C4-2B (cell line): ENCODE measurements at regions not wholly inside any gene's neighbourhood (a gene's known extent, or its start where the extent isn't known, plus 50 kb on each side); places are given as distances from the start of the nearest gene placed in this dataset.
"Not testable (repeated sequence)": the region's sequence is repeated elsewhere in the genome, so short reads cannot be mapped to it uniquely, and the experiment has no call there.

Experiments
- H3K27ac ChIP-seq: fragments of 450-650 bp; 2 replicates; pipeline ENCODE4 v1.5.1; 2017
- ZFX ChIP-seq: fragments of 450-650 bp; IDR thresholded peaks from 2 replicates; pipeline ENCODE4 v1.6.1; 2017
- TF ChIP-seq, protein P1 (sequence below): fragments of 450-650 bp; conservative IDR thresholded peaks from 2 replicates; pipeline ENCODE4 v1.5.1; 2017; ENCODE audit warnings: mild to moderate bottlenecking

DNA sequence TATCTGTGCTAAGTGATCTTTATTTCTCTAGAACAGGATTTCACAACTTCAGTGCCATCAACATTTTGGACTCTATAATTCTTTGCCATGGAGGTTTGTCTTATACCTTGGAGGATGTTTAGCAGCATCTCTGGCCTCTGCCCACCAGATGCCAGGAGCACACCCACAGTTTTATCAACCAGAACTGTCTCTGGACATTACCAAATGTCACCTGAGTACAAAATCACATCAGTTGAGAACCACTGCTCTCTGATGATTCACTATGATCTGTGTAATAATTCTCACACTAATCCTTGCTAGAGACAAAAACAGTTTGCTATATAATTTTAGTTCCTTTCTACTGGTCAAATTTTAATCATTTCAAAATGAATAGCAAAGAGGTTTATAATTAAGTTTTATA lies 102.8 kb upstream of the AMZ2 start:
- H3K27ac ChIP-seq = no peak overlapping the region
- no peak for TF ChIP-seq ZFX
- TF ChIP-seq, protein P1, sequence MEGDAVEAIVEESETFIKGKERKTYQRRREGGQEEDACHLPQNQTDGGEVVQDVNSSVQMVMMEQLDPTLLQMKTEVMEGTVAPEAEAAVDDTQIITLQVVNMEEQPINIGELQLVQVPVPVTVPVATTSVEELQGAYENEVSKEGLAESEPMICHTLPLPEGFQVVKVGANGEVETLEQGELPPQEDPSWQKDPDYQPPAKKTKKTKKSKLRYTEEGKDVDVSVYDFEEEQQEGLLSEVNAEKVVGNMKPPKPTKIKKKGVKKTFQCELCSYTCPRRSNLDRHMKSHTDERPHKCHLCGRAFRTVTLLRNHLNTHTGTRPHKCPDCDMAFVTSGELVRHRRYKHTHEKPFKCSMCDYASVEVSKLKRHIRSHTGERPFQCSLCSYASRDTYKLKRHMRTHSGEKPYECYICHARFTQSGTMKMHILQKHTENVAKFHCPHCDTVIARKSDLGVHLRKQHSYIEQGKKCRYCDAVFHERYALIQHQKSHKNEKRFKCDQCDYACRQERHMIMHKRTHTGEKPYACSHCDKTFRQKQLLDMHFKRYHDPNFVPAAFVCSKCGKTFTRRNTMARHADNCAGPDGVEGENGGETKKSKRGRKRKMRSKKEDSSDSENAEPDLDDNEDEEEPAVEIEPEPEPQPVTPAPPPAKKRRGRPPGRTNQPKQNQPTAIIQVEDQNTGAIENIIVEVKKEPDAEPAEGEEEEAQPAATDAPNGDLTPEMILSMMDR = no peak

DNA sequence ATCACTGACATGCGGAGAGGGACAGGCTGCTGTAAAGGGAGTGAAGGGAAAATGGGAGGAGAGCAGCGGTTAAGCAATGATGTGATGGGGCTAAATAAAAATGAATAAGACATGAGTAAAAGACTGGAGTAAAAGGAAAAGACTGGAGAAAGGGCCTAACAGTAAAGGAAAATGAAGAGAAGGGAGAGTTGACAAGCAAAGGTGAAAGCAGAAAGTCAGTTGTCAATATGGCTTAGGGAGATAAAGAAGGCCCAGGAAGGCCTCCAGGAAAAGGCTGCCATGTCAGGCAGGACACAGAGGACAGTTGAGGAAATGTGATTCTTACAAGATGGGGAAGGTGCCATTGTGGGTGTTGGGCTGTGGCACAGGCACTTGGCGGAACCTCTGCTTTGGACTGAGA lies 98.9 kb upstream of the AMZ2 start:
- H3K27ac ChIP-seq = no peak overlapping the region
- TF ChIP-seq, protein P1 = no peak
- no peak for TF ChIP-seq ZFX

DNA sequence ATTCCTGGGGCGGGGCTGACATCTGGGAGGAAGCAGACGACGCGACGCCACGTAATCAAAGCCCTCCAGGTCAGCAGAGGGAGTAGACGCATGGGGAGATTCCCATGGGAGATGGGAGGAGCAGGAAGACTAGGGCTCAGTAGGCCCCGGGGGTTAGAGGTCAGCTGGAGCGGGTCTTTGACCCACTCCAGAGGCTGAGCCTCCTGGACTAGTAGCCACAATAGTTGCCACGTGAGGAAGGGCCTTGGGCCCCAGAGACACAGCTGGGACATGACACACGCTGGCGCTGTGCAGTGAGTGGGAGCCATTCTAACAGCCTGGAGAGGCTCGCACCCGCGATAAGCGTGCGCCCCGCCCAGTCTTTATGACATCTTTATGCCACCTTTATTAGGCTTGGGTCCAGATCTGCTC lies 95.7 kb upstream of the AMZ2 start:
- no peak overlapping the region for H3K27ac ChIP-seq
- TF ChIP-seq, protein P1 = no peak
- TF ChIP-seq ZFX = no peak

DNA sequence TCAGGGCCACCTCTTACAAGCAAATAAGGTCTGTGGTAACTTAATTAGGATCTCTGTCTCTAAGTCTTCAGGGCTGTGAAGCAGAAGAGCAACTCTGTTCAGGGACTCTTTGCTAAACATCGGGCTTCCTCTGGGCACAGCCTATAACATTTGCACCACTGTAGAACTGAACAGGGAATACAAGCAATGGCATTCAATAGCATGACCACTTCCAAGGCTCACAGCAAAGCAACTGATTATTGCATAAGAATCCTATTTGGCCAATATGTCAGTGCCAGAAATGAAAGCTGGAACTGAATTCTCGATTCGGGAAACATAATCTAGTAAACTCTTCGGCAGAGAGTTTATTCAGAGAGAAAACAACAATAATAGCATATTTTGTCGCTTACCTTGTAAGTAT lies 92.2 kb upstream of the AMZ2 start:
- H3K27ac ChIP-seq = no peak overlapping the region
- no peak for TF ChIP-seq ZFX
- TF ChIP-seq, protein P1 = no peak

DNA sequence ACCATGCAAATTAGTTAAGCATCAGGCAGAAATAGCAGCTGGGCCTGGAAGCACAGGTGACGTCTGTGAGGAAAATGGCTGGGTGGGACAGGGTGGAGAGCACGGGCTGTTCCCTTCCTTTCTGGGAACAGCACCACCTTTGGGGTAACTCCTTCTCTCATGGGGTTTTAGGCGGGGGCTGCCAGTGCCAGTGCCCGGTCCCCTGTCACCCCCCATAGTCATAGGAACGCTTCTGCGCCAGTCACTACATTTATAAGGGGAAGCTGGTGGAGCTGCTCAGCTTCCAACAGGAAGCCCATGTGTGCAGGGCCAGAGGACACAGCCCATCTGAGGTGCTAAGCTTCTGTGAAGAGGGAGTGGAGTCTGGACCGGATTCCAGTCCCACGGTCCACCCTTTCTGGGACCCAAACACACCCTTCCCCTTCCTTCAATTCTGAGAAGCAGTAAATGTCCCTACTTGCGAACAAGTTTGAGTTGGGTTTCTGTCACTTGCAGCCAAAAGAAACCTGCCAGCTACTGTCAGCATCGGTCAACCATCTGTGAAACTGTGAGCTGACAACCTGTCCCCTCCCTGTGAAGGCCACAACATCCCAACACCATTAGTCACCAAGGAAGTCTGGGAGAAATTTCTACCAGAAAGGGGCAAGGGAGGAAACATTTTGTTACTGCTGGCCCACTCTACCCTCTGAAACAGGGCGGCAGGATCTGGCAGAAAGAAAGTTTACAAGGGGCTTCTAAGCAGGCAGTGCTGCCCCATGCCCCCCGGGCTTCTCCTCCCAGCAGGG lies 86.0 kb upstream of the AMZ2 start:
- TF ChIP-seq, protein P1 = no peak
- TF ChIP-seq ZFX = no peak
- no peak overlapping the region for H3K27ac ChIP-seq

DNA sequence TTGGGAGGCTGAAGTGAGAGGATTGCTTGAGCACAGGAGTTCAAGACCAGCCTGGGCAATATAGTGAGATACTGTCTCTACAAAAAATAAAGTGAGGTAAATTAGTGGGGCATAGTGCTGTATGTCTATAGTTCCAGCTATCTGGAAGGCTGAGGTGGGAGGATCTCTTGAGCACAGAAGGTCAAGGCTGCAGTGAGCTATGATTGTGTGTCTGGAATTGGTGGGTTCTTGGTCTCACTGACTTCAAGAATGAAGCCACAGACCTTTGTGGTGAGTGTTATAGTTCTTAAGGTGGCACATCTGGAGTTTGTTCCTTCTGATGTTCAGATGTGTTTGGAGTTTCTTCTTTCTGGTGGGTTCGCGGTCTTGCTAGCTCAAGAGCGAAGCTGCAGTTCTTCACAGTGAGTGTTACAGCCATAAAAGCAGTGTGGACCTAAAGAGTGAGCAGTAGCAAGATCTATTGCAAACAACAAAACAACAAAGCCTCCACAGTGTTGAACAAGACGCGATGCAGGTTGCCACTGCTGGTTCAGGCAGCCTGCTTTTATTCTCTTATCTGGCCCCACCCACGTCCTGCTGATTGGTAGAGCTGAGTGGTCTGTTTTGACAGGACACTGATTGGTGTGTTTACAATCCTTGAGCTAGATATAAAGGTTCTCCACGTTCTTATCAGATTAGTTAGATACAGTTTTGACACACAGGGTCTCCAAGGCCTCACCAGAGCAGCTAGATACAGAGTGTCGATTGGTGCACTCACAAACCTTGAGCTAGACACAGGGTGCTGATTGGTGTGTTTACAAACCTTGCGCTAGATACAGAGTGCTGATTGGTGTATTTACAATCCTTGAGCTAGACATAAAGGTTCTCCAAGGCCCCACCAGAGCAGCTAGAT lies 79.3 kb upstream of the AMZ2 start:
- H3K27ac ChIP-seq = not testable (repeated sequence)

DNA sequence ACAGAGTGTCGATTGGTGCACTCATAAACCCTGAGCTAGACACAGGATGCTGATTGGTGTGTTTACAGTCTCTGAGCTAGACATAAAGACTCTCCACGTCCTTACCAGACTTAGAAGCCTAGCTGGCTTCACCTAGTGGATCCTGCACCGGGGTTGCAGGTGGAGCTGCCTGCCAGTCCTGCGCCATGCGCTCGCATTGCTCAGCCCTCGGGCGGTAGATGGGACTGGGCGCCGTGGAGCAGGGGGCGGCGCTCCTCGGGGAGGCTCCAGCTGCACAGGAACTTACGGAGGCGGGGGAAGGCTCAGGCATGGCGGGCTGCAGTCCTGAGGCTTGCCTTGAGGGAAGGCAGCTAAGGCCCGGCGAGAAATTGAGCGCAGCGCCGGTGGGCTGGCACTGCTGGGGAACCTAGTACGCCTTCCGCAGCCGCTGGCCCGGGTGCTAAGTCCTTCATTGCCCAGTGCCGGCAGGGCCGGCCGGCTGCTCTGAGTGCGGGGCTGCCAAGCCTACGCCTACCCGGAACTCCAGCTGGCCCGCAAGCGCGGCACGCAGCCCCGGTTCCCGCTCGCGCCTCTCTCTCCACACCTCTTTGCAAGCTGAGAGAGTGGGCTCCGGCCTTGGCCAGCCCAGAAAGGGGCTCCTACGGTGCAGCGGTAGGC lies 78.5 kb upstream of the AMZ2 start:
- not testable (repeated sequence) for H3K27ac ChIP-seq

DNA sequence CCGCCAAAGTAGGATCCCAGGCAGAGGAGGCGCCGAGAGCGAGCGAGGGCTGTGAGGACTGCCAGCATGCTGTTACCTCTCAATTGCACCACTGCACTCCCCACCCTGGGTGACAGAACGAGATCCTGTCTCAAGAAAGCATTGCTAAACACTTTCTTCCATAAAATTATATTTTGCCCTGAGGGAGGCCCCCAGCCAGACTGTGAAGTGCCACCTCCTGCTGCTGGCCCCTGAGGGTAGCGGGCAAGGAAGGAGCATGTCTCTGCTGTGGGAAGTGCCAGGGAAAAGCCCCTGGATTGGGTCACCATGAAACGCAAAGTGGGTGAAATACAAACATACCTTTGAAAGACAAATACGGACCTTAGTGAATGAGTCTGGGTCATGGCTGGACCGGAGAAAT lies 78.0 kb upstream of the AMZ2 start:
- TF ChIP-seq, protein P1 = no peak
- no peak for TF ChIP-seq ZFX
- no peak overlapping the region for H3K27ac ChIP-seq
